Heart right ventricle (tissue), 16 donors: ENCODE measurements at regions not wholly inside any gene's neighbourhood (a gene's known extent, or its start where the extent isn't known, plus 50 kb on each side); places are given as distances from the start of the nearest gene placed in this dataset.

ENCODE experiments used
- ATAC-seq, 8 donors: fragments of 200-7000 bp; cut with Tn5 transposase; one replicate each; pipeline ENCODE4 v1.9.1; 2020; ENCODE audit warnings: mild to moderate bottlenecking in 8 of 8, moderate library complexity in 8 of 8, moderate number of reproducible peaks in 1 of 8
- DNase-seq, 2 donors: peaks; one replicate each; pipeline ENCODE4 v3.0.0-alpha.2; 2020
- H3K27ac ChIP-seq, 10 donors: fragments of 200-600 bp; sonication (generic) in 2 of 10; one replicate each; pipeline versions ENCODE4 v1.5.0 to v1.8.0; 2020 to 2022; ENCODE audit warnings: mild to moderate bottlenecking in 3 of 10
- H3K27me3 ChIP-seq, 7 donors: fragments of 200-600 bp; one replicate each; pipeline ENCODE4 v1.8.0; 2021 to 2022; ENCODE audit warnings: mild to moderate bottlenecking in 2 of 7
- H3K36me3 ChIP-seq, 9 donors: fragments of 200-600 bp; sonication (generic) in 1 of 9; one replicate each; pipeline versions ENCODE4 v1.5.0 to v1.8.0; 2020 to 2022; ENCODE audit warnings: mild to moderate bottlenecking in 2 of 9
- H3K4me1 ChIP-seq, 9 donors: fragments of 200-600 bp; sonication (generic) in 1 of 9; one replicate each; pipeline versions ENCODE4 v1.5.0 to v1.8.0; 2020 to 2022; ENCODE audit warnings: mild to moderate bottlenecking in 4 of 9
- H3K4me3 ChIP-seq, 10 donors: fragments of 200-600 bp; sonication (generic) in 2 of 10; one replicate each; pipeline versions ENCODE4 v1.5.0 to v1.8.0; 2020 to 2022; ENCODE audit warnings: mild to moderate bottlenecking in 7 of 10, moderate library complexity in 2 of 10
- H3K9me3 ChIP-seq, 11 donors: fragments of 200-600 bp in 10 of 11; sonication (generic) in 2 of 11; one replicate each; pipeline versions ENCODE4 v1.5.0 to v1.8.0; 2013 to 2022; ENCODE audit warnings: mild to moderate bottlenecking in 2 of 11, control low read depth in 1 of 11, moderate library complexity in 1 of 11
- WGBS, 2 donors: extraction: QIAGEN DNeasy Blood & Tissue Kit; methylation state at CpG; one replicate each; pipeline ENCODE4 v1.1.7; 2013; ENCODE audit warnings: inconsistent platforms in 1 of 2; 5-methylcytosine and 5-hydroxymethylcytosine counted together
- intact Hi-C, 10 donors: fragments of 100-400 bp; cut with DNase I; formaldehyde crosslinking; loops; one replicate each; pipeline versions ENCODE4 v1.11.1 to v1.14.2; 2022
- TF ChIP-seq, protein P1 (sequence below), 9 donors: fragments of 200-600 bp; sonication (generic) in 2 of 9; IDR thresholded peaks; one replicate each; pipeline versions ENCODE4 v1.5.0 to v1.8.0; 2021 to 2022; ENCODE audit warnings: antibody characterized with exemption in 9 of 9, mild to moderate bottlenecking in 5 of 9, moderate library complexity in 1 of 9
- donor health status: Arrhythmogenic right ventricular cardiomyopathy.
- donor health status: ischemic (EF 13 %, LVEDD 7.1; RV severe dilation, severe dysfunction).
- donor health status: healthy with polysubstance abuse.
- donor health status: DM: no; HTN: yes; CAD: no.
- donor health status: DM: no; HTN: no; CAD: no.
- donor health status: ischemic (EF 25% LVEDD 6.9; RV normal size, moderate dysfunction).
- donor health status: ischemic (EF 25% LVEDD 5.7; RV mildly dilated, moderate dysfunction).
- donor health status: healthy.
- donor health status: DM: yes; HTN: yes; CAD: no.
- donor health status: Ischemic cardiomyopathy.
- donor health status: ischemic (EF 35%, LVEDD 5.7; RV mildly dilated, moderate dysfunction).
- donor health status: nonischemic (EF 11% LVEDD 7.7; RV severe dilation, severe dysfunction).
- donor health status: DM: yes; HTN: yes; CAD: no.
- donor health status: PGD.
- donor health status: ischemic (EF 29% LVEDD 5.4; RV normal size, mild dysfunction).
- donor health status: nonischemic (EF 23%, LVEDD 6.1; RV moderate dilation, normal function).

DNA sequence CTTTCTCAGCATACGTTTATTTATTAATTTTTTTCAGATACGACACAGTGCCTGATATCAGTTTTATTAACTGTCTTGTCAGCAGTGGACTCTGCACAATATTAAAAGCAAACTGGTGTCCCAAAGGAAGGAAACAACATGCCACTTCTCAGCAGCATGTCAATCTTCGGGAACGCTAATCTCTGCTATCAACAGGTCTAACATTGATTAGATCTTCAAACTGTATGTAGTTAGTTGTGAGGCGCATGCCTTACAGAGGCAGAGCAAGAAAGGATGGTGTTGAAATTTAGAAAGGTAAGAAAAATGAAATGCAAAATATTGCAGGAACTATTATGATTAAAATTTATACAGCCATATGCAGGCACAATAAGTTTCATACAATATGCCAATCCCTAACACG lies 233.7 kb upstream of the NDST3 start:
- WGBS, 2 donors, result 35 to 41% methylated on average over 6 of the region's 6 CpGs
- intact Hi-C loops, result no loop called here
- H3K27ac ChIP-seq, result no peak overlapping the region
- no peaks in the 10 kb centered on the region for H3K9me3 ChIP-seq
- H3K36me3 ChIP-seq, result no peaks in the 10 kb centered on the region
- ATAC-seq, result no peak
- DNase-seq, result no peak
- TF ChIP-seq, protein P1, sequence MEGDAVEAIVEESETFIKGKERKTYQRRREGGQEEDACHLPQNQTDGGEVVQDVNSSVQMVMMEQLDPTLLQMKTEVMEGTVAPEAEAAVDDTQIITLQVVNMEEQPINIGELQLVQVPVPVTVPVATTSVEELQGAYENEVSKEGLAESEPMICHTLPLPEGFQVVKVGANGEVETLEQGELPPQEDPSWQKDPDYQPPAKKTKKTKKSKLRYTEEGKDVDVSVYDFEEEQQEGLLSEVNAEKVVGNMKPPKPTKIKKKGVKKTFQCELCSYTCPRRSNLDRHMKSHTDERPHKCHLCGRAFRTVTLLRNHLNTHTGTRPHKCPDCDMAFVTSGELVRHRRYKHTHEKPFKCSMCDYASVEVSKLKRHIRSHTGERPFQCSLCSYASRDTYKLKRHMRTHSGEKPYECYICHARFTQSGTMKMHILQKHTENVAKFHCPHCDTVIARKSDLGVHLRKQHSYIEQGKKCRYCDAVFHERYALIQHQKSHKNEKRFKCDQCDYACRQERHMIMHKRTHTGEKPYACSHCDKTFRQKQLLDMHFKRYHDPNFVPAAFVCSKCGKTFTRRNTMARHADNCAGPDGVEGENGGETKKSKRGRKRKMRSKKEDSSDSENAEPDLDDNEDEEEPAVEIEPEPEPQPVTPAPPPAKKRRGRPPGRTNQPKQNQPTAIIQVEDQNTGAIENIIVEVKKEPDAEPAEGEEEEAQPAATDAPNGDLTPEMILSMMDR (IDR thresholded peaks at IDR 0.05), result no peak
- H3K27me3 ChIP-seq, result no peaks in the 10 kb centered on the region
- H3K4me3 ChIP-seq, result no peak overlapping the region
- H3K4me1 ChIP-seq, result no peaks in the 10 kb centered on the region

DNA sequence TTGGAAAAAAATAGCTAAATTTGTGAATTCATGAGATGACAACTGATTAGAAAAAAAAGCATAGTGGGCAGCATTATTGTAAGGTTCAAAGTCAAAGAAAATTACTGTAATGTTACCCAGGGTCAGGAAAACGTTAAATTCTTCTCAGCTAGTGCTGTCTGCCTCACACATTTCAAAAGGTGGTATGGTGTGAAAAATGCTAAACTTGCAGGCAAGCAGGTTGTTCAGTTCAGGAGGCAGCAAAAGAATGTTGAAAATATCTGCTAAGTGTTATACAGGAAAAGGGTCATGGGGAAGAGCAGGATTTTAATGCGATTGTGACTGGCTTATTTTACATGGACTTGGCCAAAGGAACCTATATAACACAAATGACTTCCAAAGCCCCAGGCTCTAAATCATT lies 232.5 kb upstream of the NDST3 start:
- DNase-seq (no peak), ATAC-seq (no peak)
- intact Hi-C loops, result no loop called here
- H3K27ac ChIP-seq, result no peak overlapping the region
- WGBS, 2 donors, result 63 to 72% methylated on average over 2 of the region's 2 CpGs
- H3K4me1 ChIP-seq, result no peaks in the 10 kb centered on the region
- TF ChIP-seq, protein P1 (IDR thresholded peaks at IDR 0.05), result no peak
- no peak overlapping the region for H3K4me3 ChIP-seq
- H3K36me3 ChIP-seq, result no peaks in the 10 kb centered on the region
- H3K9me3 ChIP-seq, result no peaks in the 10 kb centered on the region
- H3K27me3 ChIP-seq, result no peaks in the 10 kb centered on the region

DNA sequence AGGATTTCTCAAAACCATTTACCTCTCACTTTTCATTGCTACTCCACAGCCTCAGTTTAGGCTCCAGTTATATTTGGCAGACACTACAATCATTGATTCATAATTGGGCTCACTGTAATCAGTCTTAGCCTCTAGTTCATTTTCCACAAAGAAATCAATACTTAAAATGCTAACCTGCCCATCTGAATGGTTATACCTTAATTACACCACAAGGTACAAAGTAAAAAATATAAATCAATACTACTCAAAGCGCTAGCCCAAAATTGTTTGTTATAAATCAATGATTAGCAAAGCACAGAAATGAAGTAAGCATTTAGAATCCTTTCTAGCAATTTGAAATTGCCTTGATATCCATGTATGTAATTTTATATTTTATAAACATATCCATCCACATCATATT lies 222.6 kb upstream of the NDST3 start:
- ATAC-seq (no peak), DNase-seq (no peak)
- Histone ChIP-seq H3K27me3 (no peaks in the 10 kb centered on the region), H3K9me3 (no peaks in the 10 kb centered on the region), H3K4me3 (no peak overlapping the region), H3K36me3 (no peaks in the 10 kb centered on the region), H3K4me1 (no peaks in the 10 kb centered on the region), H3K27ac (no peak overlapping the region)
- intact Hi-C loops, result no loop called here
- TF ChIP-seq, protein P1 (IDR thresholded peaks at IDR 0.05), result no peak
- 91 to 95% methylated on average over 1 of the region's 1 CpG for WGBS, 2 donors

DNA sequence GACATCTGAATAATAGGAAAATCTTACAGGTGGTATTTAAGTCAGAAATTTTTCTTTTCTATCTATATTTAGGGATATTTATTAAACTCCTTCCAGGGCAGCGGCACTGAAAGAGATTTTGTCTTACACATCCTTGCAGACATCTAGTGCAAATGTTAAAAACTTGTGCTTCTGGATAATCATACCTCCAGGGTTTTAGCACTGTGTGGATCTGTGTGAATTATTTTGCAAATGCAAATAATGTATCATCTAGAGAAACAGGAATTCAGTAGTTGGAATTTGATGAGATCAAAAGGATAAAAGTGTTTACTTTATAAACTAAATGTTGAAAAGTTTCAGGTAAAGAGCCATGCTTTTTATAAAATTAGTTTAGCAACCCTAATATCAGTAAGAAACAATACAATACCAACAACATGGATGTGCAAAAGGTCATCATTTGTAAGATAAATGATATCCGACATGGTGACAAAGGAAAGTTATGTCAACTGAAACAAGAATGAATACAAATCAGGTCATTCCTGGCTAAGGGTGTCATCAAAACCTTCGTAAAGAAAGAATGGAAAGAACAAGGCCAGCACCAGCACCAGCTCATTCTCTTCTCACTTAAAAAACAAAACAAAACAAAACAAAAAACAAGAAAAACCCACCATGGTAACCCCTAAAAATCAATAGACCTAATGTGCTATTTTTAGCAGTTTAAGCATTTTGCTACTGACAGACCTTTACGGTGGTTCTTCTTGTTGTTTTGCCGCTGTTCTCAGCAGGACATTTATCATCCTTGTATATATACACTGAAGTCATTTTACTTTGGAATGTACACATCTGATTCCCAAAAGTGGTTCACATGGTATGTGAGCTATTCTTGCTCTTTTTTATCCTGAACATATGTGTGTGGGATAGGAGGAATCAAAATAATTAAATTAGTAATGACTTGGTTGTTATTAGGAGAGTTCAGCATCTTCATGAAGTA lies 219.7 kb upstream of the NDST3 start:
- H3K4me3 ChIP-seq, result no peak overlapping the region
- DNase-seq, result no peak
- 71 to 81% methylated on average over 5 of the region's 5 CpGs for WGBS, 2 donors
- TF ChIP-seq, protein P1 (IDR thresholded peaks at IDR 0.05), result no peak
- H3K27me3 ChIP-seq, result no peaks in the 10 kb centered on the region
- H3K27ac ChIP-seq, result no peak overlapping the region
- H3K9me3 ChIP-seq, result no peaks in the 10 kb centered on the region
- no peak for ATAC-seq
- H3K4me1 ChIP-seq, result no peaks in the 10 kb centered on the region
- intact Hi-C loops, result no loop called here
- H3K36me3 ChIP-seq, result no peaks in the 10 kb centered on the region
